IMR-90 (cell line): ENCODE measurements at regions not wholly inside any gene's neighbourhood (a gene's known extent, or its start where the extent isn't known, plus 50 kb on each side); places are given as distances from the start of the nearest gene placed in this dataset.

Experiments
- BHLHE40 ChIP-seq: fragments of 150-350 bp; IDR thresholded peaks from 2 replicates; pipeline ENCODE4 v1.6.1; 2016; ENCODE audit warnings: mild to moderate bottlenecking, low read depth, low read length
- CEBPB ChIP-seq: IDR thresholded peaks from 2 replicates; pipeline ENCODE4 v1.6.1; 2012; ENCODE audit warnings: low read depth, low read length, improper control_type of control experiment
- MAFK ChIP-seq: IDR thresholded peaks from 2 replicates; pipeline ENCODE4 v1.6.1; 2012; ENCODE audit warnings: low read depth, low read length, improper control_type of control experiment
- MAZ ChIP-seq: IDR thresholded peaks from 2 replicates; pipeline ENCODE4 v1.6.1; 2012; ENCODE audit warnings: low read depth, mild to moderate bottlenecking, low read length, improper control_type of control experiment, moderate library complexity, borderline replicate concordance
- MXI1 ChIP-seq: IDR thresholded peaks from 2 replicates; pipeline ENCODE4 v1.6.1; 2012; ENCODE audit warnings: low read depth, mild to moderate bottlenecking, low read length, moderate library complexity, borderline replicate concordance
- POLR2A ChIP-seq: IDR thresholded peaks from 2 replicates; pipeline ENCODE4 v1.6.1; 2012; ENCODE audit warnings: mild to moderate bottlenecking, low read depth, low read length
- RAD21 ChIP-seq: IDR thresholded peaks from 2 replicates; pipeline ENCODE4 v1.6.1; 2012; ENCODE audit warnings: low read length, improper control_type of control experiment
- RCOR1 ChIP-seq: IDR thresholded peaks from 2 replicates; pipeline ENCODE4 v1.6.1; 2012; ENCODE audit warnings: mild to moderate bottlenecking, low read length, improper control_type of control experiment; ENCODE audit not compliant: insufficient replicate concordance
- RFX5 ChIP-seq: IDR thresholded peaks from 2 replicates; pipeline ENCODE4 v1.8.0; 2012; ENCODE audit warnings: low read depth, mild to moderate bottlenecking, low read length, moderate library complexity
- SMC3 ChIP-seq: fragments of 150-350 bp; IDR thresholded peaks from 2 replicates; pipeline ENCODE4 v1.6.1; 2016; ENCODE audit warnings: low read depth, mild to moderate bottlenecking, antibody characterized with exemption, low read length, moderate library complexity
- TF ChIP-seq, protein P1 (sequence below): conservative IDR thresholded peaks from 2 replicates; pipeline ENCODE4 v1.5.1; 2012; ENCODE audit warnings: mild to moderate bottlenecking, low read depth, low read length, improper control_type of control experiment
- TF ChIP-seq, protein P2 (sequence below): fragments of 150-350 bp; IDR thresholded peaks from 2 replicates; pipeline ENCODE4 v1.6.1; 2017; ENCODE audit warnings: mild to moderate bottlenecking, antibody characterized with exemption, low read length, low read depth
- TF ChIP-seq, protein P3 (sequence below): fragments of 150-350 bp; IDR thresholded peaks from 2 replicates; pipeline ENCODE4 v1.6.1; 2016; ENCODE audit warnings: low read depth, mild to moderate bottlenecking, low read length, moderate library complexity, borderline replicate concordance

DNA sequence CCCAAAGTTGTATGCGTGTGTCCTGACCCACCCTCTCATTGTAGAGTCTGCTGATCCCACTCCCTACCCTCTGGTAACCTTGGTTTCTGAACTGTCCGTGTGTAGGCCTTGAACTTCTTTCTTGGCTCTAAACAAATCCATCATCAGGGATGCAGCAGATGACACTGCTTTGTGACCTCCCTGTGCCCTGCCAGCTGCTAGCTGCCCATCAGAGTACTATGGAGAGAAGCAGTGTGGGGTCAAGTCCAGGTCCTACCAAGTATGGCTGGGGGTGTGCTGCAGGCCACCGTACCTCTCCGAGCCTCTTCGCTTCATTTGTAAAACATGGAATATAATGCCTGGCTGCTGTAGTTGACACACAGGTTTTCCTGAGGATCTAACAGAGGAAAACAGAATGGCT, 183.5 kb upstream of the RBPJ start:
- TF ChIP-seq POLR2A (no peak), CEBPB (no peak), RAD21 (no peak), SMC3 (no peak), MXI1 (no peak), RCOR1 (no peak), MAZ (no peak), MAFK (no peak), RFX5 (no peak), BHLHE40 (no peak)
- TF ChIP-seq, protein P1, sequence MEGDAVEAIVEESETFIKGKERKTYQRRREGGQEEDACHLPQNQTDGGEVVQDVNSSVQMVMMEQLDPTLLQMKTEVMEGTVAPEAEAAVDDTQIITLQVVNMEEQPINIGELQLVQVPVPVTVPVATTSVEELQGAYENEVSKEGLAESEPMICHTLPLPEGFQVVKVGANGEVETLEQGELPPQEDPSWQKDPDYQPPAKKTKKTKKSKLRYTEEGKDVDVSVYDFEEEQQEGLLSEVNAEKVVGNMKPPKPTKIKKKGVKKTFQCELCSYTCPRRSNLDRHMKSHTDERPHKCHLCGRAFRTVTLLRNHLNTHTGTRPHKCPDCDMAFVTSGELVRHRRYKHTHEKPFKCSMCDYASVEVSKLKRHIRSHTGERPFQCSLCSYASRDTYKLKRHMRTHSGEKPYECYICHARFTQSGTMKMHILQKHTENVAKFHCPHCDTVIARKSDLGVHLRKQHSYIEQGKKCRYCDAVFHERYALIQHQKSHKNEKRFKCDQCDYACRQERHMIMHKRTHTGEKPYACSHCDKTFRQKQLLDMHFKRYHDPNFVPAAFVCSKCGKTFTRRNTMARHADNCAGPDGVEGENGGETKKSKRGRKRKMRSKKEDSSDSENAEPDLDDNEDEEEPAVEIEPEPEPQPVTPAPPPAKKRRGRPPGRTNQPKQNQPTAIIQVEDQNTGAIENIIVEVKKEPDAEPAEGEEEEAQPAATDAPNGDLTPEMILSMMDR: no peak
- TF ChIP-seq, protein P2, sequence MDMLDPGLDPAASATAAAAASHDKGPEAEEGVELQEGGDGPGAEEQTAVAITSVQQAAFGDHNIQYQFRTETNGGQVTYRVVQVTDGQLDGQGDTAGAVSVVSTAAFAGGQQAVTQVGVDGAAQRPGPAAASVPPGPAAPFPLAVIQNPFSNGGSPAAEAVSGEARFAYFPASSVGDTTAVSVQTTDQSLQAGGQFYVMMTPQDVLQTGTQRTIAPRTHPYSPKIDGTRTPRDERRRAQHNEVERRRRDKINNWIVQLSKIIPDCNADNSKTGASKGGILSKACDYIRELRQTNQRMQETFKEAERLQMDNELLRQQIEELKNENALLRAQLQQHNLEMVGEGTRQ: no peak
- TF ChIP-seq, protein P3, sequence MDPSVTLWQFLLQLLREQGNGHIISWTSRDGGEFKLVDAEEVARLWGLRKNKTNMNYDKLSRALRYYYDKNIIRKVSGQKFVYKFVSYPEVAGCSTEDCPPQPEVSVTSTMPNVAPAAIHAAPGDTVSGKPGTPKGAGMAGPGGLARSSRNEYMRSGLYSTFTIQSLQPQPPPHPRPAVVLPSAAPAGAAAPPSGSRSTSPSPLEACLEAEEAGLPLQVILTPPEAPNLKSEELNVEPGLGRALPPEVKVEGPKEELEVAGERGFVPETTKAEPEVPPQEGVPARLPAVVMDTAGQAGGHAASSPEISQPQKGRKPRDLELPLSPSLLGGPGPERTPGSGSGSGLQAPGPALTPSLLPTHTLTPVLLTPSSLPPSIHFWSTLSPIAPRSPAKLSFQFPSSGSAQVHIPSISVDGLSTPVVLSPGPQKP: no peak
